ENCODE measurements at regions not wholly inside any gene's neighbourhood (a gene's known extent, or its start where the extent isn't known, plus 50 kb on each side); places are given as distances from the start of the nearest gene placed in this dataset.

- FAIRE-seq (no peak), DNase-seq (ENCODE audit: low read depth, low spot score) (no peak), ATAC-seq (no peak)
- no peaks in the 10 kb centered on the region for H3K79me2 ChIP-seq (ENCODE audit: control insufficient read depth, insufficient read depth, low read length)
- no peak overlapping the region for H2AFZ ChIP-seq (ENCODE audit: control insufficient read depth, low read depth, low read length)
- no peaks in the 10 kb centered on the region for H4K20me1 ChIP-seq (ENCODE audit: control insufficient read depth, insufficient read depth)
- 0% methylated on average over 1 of the region's 1 CpG for WGBS (ENCODE audit: insufficient coverage, insufficient replicate concordance, low lambda C conversion rate, missing lambda C conversion rate)
- ChIA-PET CTCF (no interaction called here), RAD21 (ENCODE audit: unreplicated experiment) (no interaction called here), SMC1A (ENCODE audit: uncharacterized antibody, unreplicated experiment) (no interaction called here), POLR2A (no interaction called here)
- no peaks in the 10 kb centered on the region for H3K4me1 ChIP-seq (ENCODE audit: control insufficient read depth, insufficient read depth, low read length)
- no peaks in the 10 kb centered on the region for H3K9me3 ChIP-seq (replicated peaks; ENCODE audit: control insufficient read depth, insufficient read depth, low read length)
- H3K4me2 ChIP-seq (ENCODE audit: control insufficient read depth, insufficient read depth), result no peak overlapping the region
- in situ Hi-C loops (cut with MboI) (no loop called here), intact Hi-C loops (cut with micrococcal nuclease; ENCODE audit: unreplicated experiment) (no loop called here)
- BruUV-seq (replicated peaks), result no TSS peak
- H3K27ac ChIP-seq (ENCODE audit: control insufficient read depth, insufficient read depth), result no peak overlapping the region
- no peak overlapping the region for H3K4me3 ChIP-seq
- no peaks in the 10 kb centered on the region for H3K36me3 ChIP-seq (ENCODE audit: control insufficient read depth in 2 of 2, insufficient read depth in 2 of 2, low read length in 1 of 2)
- H3K9ac ChIP-seq (ENCODE audit: control insufficient read depth, insufficient read depth, low read length), result no peak overlapping the region
- H3K27me3 ChIP-seq (replicated peaks in 1 of 2; ENCODE audit: control insufficient read depth in 2 of 2, insufficient read depth in 2 of 2, low read length in 1 of 2), result no peaks in the 10 kb centered on the region
- TF ChIP-seq, protein P1, sequence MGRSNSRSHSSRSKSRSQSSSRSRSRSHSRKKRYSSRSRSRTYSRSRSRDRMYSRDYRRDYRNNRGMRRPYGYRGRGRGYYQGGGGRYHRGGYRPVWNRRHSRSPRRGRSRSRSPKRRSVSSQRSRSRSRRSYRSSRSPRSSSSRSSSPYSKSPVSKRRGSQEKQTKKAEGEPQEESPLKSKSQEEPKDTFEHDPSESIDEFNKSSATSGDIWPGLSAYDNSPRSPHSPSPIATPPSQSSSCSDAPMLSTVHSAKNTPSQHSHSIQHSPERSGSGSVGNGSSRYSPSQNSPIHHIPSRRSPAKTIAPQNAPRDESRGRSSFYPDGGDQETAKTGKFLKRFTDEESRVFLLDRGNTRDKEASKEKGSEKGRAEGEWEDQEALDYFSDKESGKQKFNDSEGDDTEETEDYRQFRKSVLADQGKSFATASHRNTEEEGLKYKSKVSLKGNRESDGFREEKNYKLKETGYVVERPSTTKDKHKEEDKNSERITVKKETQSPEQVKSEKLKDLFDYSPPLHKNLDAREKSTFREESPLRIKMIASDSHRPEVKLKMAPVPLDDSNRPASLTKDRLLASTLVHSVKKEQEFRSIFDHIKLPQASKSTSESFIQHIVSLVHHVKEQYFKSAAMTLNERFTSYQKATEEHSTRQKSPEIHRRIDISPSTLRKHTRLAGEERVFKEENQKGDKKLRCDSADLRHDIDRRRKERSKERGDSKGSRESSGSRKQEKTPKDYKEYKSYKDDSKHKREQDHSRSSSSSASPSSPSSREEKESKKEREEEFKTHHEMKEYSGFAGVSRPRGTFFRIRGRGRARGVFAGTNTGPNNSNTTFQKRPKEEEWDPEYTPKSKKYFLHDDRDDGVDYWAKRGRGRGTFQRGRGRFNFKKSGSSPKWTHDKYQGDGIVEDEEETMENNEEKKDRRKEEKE (IDR thresholded peaks at IDR 0.05), result no peak
- TF ChIP-seq, protein P2, sequence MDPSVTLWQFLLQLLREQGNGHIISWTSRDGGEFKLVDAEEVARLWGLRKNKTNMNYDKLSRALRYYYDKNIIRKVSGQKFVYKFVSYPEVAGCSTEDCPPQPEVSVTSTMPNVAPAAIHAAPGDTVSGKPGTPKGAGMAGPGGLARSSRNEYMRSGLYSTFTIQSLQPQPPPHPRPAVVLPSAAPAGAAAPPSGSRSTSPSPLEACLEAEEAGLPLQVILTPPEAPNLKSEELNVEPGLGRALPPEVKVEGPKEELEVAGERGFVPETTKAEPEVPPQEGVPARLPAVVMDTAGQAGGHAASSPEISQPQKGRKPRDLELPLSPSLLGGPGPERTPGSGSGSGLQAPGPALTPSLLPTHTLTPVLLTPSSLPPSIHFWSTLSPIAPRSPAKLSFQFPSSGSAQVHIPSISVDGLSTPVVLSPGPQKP (IDR thresholded peaks at IDR 0.05; ENCODE audit: low read depth, low read length), result no peak
- TF ChIP-seq ATF2 (IDR thresholded peaks at IDR 0.05; ENCODE audit: low read length), result no peak
- no peak for TF ChIP-seq CREB1 (IDR thresholded peaks at IDR 0.05; ENCODE audit: low read depth)
- no peak for TF ChIP-seq MYB (IDR thresholded peaks at IDR 0.05; ENCODE audit: borderline replicate concordance, low read depth, low read length)
- no peak for TF ChIP-seq WRNIP1 (IDR thresholded peaks at IDR 0.05; ENCODE audit: borderline replicate concordance, low read depth, low read length)
- no peak for TF ChIP-seq RUNX3 (IDR thresholded peaks at IDR 0.05; ENCODE audit: low read length)
- TF ChIP-seq, protein P3, sequence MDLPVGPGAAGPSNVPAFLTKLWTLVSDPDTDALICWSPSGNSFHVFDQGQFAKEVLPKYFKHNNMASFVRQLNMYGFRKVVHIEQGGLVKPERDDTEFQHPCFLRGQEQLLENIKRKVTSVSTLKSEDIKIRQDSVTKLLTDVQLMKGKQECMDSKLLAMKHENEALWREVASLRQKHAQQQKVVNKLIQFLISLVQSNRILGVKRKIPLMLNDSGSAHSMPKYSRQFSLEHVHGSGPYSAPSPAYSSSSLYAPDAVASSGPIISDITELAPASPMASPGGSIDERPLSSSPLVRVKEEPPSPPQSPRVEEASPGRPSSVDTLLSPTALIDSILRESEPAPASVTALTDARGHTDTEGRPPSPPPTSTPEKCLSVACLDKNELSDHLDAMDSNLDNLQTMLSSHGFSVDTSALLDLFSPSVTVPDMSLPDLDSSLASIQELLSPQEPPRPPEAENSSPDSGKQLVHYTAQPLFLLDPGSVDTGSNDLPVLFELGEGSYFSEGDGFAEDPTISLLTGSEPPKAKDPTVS (IDR thresholded peaks at IDR 0.05; ENCODE audit: low read depth, low read length), result no peak
- TF ChIP-seq, protein P4, sequence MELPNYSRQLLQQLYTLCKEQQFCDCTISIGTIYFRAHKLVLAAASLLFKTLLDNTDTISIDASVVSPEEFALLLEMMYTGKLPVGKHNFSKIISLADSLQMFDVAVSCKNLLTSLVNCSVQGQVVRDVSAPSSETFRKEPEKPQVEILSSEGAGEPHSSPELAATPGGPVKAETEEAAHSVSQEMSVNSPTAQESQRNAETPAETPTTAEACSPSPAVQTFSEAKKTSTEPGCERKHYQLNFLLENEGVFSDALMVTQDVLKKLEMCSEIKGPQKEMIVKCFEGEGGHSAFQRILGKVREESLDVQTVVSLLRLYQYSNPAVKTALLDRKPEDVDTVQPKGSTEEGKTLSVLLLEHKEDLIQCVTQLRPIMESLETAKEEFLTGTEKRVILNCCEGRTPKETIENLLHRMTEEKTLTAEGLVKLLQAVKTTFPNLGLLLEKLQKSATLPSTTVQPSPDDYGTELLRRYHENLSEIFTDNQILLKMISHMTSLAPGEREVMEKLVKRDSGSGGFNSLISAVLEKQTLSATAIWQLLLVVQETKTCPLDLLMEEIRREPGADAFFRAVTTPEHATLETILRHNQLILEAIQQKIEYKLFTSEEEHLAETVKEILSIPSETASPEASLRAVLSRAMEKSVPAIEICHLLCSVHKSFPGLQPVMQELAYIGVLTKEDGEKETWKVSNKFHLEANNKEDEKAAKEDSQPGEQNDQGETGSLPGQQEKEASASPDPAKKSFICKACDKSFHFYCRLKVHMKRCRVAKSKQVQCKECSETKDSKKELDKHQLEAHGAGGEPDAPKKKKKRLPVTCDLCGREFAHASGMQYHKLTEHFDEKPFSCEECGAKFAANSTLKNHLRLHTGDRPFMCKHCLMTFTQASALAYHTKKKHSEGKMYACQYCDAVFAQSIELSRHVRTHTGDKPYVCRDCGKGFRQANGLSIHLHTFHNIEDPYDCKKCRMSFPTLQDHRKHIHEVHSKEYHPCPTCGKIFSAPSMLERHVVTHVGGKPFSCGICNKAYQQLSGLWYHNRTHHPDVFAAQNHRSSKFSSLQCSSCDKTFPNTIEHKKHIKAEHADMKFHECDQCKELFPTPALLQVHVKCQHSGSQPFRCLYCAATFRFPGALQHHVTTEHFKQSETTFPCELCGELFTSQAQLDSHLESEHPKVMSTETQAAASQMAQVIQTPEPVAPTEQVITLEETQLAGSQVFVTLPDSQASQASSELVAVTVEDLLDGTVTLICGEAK (IDR thresholded peaks at IDR 0.05; ENCODE audit: borderline replicate concordance), result no peak
- no peak for TF ChIP-seq CBFB (IDR thresholded peaks at IDR 0.05; ENCODE audit: low read depth)
- no peak for TF ChIP-seq KLF5 (IDR thresholded peaks at IDR 0.05; ENCODE audit: partially characterized antibody)
- TF ChIP-seq SP1 (IDR thresholded peaks at IDR 0.05; ENCODE audit: low read depth, low read length), result no peak
- no peak for TF ChIP-seq FOXK2 (IDR thresholded peaks at IDR 0.05)
- no peak for TF ChIP-seq TCF12 (IDR thresholded peaks at IDR 0.05; ENCODE audit: low read depth, low read length)
Observed at GRCh38 chrX:80316526-80316925, 103.7 kb upstream of the TENT5D start.

Data from GM12878 (cell line).